ENCODE measurements at regions not wholly inside any gene's neighbourhood (a gene's known extent, or its start where the extent isn't known, plus 50 kb on each side); places are given as distances from the start of the nearest gene placed in this dataset.

- FAIRE-seq: no peak
Measured at GRCh38 chr6:142683714-142684141, 261.2 kb downstream of the HIVEP2 start.

- no peak for FAIRE-seq
Measured at GRCh38 chr6:142684371-142684770, 260.6 kb downstream of the HIVEP2 start.

DNA sequence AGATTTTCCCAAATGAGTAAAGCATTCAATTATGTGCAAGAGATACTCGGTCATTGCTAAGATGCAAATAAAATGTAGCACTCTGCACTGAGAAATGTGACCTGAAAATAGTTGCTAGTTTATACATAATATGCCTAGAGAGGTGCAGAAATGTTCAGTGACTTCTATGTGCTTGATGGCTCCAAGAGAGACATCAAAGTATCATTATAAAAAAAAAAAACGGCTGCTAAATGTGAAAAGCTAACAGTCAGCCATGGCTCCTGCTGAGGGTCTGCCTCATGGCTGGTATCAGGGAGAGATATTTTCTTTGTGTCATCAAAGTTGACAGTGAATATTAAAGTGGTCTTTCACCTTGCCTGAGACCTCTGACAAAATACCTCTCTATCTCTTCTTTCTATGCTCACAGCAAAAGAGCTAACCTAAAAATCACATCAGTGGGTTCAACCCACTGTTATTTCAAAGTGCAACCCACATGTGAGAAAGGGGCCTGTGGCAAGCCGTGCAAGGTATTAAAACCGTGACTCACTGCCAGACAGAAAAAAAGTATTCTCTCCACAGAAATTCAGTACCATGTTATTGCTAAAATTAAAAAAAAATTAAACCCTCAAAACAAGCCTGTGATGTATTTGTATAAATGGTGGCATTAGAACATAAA, 259.0 kb downstream of the HIVEP2 start:
- no peak for FAIRE-seq

DNA sequence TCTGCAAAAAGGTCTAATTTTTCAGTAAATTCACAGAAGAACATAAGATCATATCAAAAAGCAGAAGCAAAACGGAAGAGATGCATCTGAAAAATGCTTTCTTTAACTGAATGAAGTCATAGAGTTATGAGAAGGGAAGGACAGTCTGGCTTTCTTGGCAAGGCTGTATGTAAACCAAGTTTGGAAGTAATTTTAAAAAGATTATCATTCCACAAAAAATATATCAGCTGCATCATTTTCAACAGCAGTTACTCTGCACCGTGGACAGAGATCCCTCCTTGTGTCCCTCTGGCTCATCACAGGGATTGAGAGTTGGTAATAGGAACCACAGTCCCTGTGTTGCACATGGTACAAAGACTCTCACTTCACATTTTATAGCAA, 258.5 kb downstream of the HIVEP2 start:
- FAIRE-seq: no peak

DNA sequence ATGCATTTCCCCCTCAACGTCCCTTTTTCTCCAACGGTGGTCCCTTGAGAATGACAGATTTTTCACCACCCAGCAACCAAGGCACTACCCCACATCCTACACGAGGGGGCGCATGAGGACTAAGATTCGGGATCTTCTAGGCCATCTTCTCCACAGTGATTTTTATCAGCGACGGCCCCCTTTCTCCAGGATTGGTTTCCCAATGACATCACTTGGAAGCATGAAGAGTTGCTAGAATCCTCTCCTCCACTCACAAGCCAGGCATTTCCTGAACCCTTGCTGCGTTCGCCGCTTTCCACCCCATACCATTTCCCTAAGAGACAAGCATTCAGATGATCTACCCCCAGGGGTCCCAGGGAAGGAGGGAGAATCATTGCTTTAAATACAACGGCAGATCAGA, 252.0 kb downstream of the HIVEP2 start:
- peak; percentile 86 for FAIRE-seq

GRCh38 chr6:142693441-142693840, 251.5 kb downstream of the HIVEP2 start:
- FAIRE-seq: no peak

GRCh38 chr6:142694054-142694453, 250.9 kb downstream of the HIVEP2 start:
- FAIRE-seq: no peak

DNA sequence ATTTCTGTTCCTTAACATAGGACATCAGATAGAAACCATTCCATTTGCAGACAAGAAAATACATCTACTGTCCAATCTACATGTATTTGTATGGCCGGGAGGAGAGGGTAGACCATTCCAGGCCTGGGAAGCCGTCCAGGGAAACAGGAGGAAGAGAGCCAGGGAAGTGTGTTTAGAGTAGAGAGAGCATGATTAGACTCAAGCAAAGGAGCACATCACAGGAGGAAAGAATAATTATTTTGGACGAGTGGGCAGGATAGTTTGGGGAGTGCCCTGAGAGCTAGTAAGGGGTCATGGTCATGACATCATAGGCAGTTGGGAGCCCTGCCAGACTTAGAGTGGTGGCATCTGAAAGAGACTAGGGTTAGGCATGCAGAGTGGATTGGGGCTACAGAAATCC, 250.0 kb downstream of the HIVEP2 start:
- FAIRE-seq: no peak

DNA sequence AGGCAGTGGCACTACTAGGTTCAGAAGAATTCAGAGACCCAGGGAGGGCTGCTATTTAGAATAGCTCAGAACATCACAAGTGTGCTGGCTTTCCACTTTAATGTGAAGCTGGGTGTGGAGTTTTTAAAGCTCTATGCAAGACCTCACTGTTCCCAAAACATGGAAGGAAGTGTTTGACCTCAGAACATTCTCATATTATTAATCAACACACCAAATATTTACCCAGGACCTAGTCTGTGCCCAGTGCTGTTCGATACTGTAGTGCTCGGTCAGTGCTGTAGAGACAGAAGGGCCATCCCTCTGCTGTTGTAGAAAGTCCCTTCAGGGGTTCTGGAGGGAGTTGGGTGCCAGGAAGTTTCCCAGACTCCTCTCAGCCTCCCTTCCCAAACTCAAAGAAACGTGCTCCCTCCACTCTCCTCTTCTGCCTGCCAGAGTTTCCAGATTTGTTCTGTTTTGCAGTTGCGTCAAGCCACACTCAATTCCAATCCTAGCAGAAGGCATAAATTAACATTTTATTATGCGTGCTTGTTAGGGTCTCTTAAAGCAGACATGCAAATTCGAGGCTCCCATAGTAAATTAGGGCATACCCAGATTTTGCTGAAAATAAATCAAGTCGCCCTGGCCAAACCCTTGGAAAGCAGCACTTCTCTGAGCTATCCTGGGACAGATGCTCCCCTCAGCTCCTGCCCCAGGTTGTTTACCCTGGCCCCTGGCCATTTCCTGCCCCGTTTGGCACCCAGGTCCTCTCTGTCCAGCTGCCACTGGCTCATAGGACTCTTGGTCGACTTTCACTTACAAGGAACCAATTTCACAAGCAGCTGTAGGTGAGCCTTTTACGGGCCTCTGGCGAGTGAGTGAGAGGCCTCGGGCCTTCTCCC, 248.6 kb downstream of the HIVEP2 start:
- no peak for FAIRE-seq

GRCh38 chr6:142697001-142697335, 248.0 kb downstream of the HIVEP2 start:
- FAIRE-seq: no peak

DNA sequence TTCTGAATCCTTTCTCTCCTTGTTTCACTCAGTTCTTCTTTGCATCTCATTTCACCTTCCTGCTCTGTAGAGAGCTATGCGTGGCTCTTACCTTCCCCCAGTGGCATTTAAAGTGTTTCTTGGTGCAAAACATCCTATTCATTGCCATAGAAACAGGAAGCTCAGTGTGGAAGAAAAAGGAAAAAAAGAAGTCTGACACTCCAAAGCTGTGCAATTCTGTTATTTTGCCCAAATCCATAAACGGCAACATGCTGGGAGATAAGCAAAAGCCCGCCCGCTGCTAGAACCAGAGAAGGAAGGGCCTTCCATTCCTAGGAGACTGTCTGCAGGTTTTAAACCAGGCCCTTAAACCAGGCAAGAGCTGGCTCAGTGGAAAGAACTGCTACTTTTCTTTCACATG, 247.1 kb downstream of the HIVEP2 start:
- no peak for FAIRE-seq

DNA sequence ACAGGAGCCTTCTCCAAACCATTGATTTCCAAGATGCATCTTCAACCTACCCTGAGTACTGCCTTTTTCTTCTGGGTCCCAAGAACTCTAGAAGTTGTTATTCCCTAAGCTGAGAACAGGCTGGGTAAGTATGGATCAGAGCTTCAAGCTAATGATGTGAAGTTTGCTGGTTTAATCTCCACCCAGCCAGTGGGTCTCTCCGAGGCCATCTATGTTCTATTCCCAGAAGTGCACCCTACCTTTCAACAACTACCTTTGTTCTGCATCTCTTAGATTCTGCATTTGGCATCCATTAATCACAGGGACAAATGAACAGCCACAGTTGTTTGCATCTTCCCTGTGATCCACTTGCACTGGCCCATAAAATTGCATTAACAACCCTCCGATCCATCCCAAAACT, 246.2 kb downstream of the HIVEP2 start:
- peak; percentile 19 for FAIRE-seq

- no peak for FAIRE-seq
Measured at GRCh38 chr6:142699391-142699790, 245.6 kb downstream of the HIVEP2 start.

DNA sequence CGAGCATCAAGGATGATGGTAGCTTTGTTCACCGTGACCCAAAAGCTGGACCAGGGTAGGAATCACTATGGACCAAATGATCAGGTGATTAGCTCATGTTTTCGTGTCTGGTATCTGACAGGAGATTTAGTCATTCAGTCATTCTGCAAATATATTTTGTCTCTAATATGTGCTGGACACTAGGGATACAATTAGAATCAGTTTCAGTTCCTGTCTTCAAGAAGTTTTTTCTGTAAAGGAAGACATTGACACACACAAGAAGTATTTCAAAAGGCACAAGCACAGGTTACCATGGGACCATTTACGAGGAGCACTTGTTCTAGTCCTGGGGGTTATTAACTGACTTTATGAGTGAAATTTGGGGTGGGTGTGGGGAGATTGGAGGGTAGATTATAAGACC, 244.9 kb downstream of the HIVEP2 start:
- no peak for FAIRE-seq

DNA sequence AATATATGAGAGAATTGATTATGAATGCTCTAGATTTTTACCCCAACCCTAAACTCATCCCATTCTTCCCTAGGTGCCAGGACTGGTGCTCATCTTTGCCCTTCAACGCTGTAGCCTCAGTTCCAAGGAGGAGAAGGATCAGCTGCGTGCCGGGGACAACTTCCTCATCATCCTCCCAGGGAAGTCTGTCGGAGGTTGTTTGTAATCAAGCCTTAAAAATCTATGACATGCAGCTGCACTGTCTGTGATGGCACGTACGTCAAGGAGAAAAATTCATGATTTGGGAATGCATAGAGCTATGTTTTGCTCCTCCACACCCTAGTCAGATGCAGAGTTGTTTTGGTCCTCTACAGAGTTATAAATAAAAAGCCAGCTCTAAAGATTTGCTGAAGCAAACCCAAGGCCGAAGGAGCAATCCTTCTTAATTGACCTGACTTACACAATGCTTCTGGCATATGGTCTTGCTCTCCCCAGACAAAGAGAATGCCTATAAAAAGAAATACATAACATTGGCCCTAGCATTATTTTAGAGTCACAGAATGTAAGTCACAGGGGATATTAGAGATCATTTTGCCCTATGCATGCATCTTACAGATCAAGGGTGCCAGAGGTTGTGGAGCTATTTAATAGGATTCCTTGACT, 244.2 kb downstream of the HIVEP2 start:
- FAIRE-seq: no peak

Data from G401.6 (cell line).